Mesenchymal stem cell (in vitro differentiated cells and primary cell): ENCODE measurements at regions not wholly inside any gene's neighbourhood (a gene's known extent, or its start where the extent isn't known, plus 50 kb on each side); places are given as distances from the start of the nearest gene placed in this dataset.
"Not testable (repeated sequence)": the region's sequence is repeated elsewhere in the genome, so short reads cannot be mapped to it uniquely, and the experiment has no call there.

ENCODE experiments used
- DNase-seq: peaks from one replicate; pipeline ENCODE4 v3.0.0-alpha.2; 2013
- H2AFZ ChIP-seq: one replicate; pipeline ENCODE4 v1.6.1; 2013; ENCODE audit warnings: low read depth, mild to moderate bottlenecking, control low read depth, inconsistent platforms, low read length, moderate library complexity
- H2AK5ac ChIP-seq: 2 replicates; pipeline ENCODE4 v1.6.1; 2013; ENCODE audit warnings: low read length, moderate library complexity, mild to moderate bottlenecking, inconsistent platforms; ENCODE audit not compliant: severe bottlenecking
- H2BK120ac ChIP-seq: one replicate; pipeline ENCODE4 v1.6.1; 2013; ENCODE audit warnings: low read depth, mild to moderate bottlenecking, inconsistent platforms, low read length, moderate library complexity
- H2BK12ac ChIP-seq, 2 experiments: one replicate each; pipeline ENCODE4 v1.6.1; 2013; ENCODE audit warnings: inconsistent platforms in 2 of 2, low read length in 2 of 2, mild to moderate bottlenecking in 2 of 2, moderate library complexity in 2 of 2, control low read depth in 1 of 2
- H2BK15ac ChIP-seq: one replicate; pipeline ENCODE4 v1.6.1; 2013; ENCODE audit warnings: mild to moderate bottlenecking, low read depth, inconsistent platforms; ENCODE audit not compliant: poor library complexity, severe bottlenecking
- H2BK5ac ChIP-seq: 2 replicates; pipeline ENCODE4 v1.6.1; 2013; ENCODE audit warnings: low read depth, mild to moderate bottlenecking, low read length, control low read depth, inconsistent platforms; ENCODE audit not compliant: poor library complexity, severe bottlenecking
- H3K14ac ChIP-seq, 2 experiments: one replicate each; pipeline ENCODE4 v1.6.1; 2013; ENCODE audit warnings: inconsistent platforms in 2 of 2, low read length in 2 of 2, control low read depth in 1 of 2, mild to moderate bottlenecking in 1 of 2, moderate library complexity in 1 of 2
- H3K18ac ChIP-seq, 2 experiments: one replicate each; pipeline ENCODE4 v1.6.1; 2013; ENCODE audit warnings: inconsistent platforms in 2 of 2, low read length in 2 of 2, control low read depth in 1 of 2, low read depth in 1 of 2, mild to moderate bottlenecking in 1 of 2
- H3K23ac ChIP-seq, 2 experiments: one replicate each; pipeline ENCODE4 v1.6.1; 2013; ENCODE audit warnings: inconsistent platforms in 2 of 2, low read length in 2 of 2, mild to moderate bottlenecking in 2 of 2, moderate library complexity in 2 of 2, control low read depth in 1 of 2
- H3K27ac ChIP-seq: 2 replicates; pipeline ENCODE4 v1.5.1; 2013; ENCODE audit warnings: mild to moderate bottlenecking, moderate library complexity, low read length, control low read depth, inconsistent platforms; ENCODE audit not compliant: poor library complexity, severe bottlenecking
- H3K27me3 ChIP-seq, 2 experiments: 2 replicates each; pipeline versions ENCODE4 v1.6.1 to v1.7.0; 2013; ENCODE audit warnings: low read length in 2 of 2, mild to moderate bottlenecking in 2 of 2, moderate library complexity in 2 of 2, control low read depth in 1 of 2, inconsistent platforms in 1 of 2; ENCODE audit not compliant: control insufficient read depth in 1 of 2, insufficient read depth in 1 of 2
- H3K36me3 ChIP-seq, 2 experiments: 2 replicates each; pipeline versions ENCODE4 v1.6.1 to v1.7.0; 2013; ENCODE audit warnings: low read length in 2 of 2, control low read depth in 1 of 2, inconsistent platforms in 1 of 2, low read depth in 1 of 2, mild to moderate bottlenecking in 1 of 2; ENCODE audit not compliant: insufficient read depth in 2 of 2, control insufficient read depth in 1 of 2
- H3K4ac ChIP-seq, 2 experiments: one replicate each; pipeline ENCODE4 v1.6.1; 2013; ENCODE audit warnings: inconsistent platforms in 2 of 2, low read length in 2 of 2, mild to moderate bottlenecking in 2 of 2, moderate library complexity in 2 of 2, control low read depth in 1 of 2, low read depth in 1 of 2
- H3K4me1 ChIP-seq: 2 replicates; pipeline ENCODE4 v1.6.1; 2013; ENCODE audit warnings: low read depth, low read length, control low read depth; ENCODE audit not compliant: control insufficient read depth, insufficient read depth
- H3K4me2 ChIP-seq: 2 replicates; pipeline ENCODE4 v1.6.1; 2013; ENCODE audit warnings: low read length, mild to moderate bottlenecking, inconsistent platforms; ENCODE audit not compliant: poor library complexity, severe bottlenecking
- H3K4me3 ChIP-seq, 2 experiments: 2 replicates each; pipeline versions ENCODE4 v1.5.1 to v1.7.0; 2013; ENCODE audit warnings: low read length in 2 of 2, mild to moderate bottlenecking in 2 of 2, control low read depth in 1 of 2, low read depth in 1 of 2; ENCODE audit not compliant: insufficient read depth in 1 of 2
- H3K79me1 ChIP-seq: replicated peaks from 2 replicates; pipeline ENCODE4 v1.6.1; 2013; ENCODE audit warnings: mild to moderate bottlenecking, control low read depth, low read length, inconsistent platforms; ENCODE audit not compliant: poor library complexity, severe bottlenecking
- H3K9ac ChIP-seq: 2 replicates; pipeline ENCODE4 v1.7.0; 2013; ENCODE audit warnings: mild to moderate bottlenecking, low read length, moderate library complexity
- H3K9me3 ChIP-seq: 2 replicates; pipeline ENCODE4 v1.7.0; 2013; ENCODE audit warnings: mild to moderate bottlenecking, low read length; ENCODE audit not compliant: control insufficient read depth
- H4K8ac ChIP-seq: one replicate; pipeline ENCODE4 v1.6.1; 2013; ENCODE audit warnings: inconsistent platforms, mild to moderate bottlenecking, low read length, moderate library complexity
- H4K91ac ChIP-seq: one replicate; pipeline ENCODE4 v1.6.1; 2013; ENCODE audit warnings: mild to moderate bottlenecking, low read length, inconsistent platforms
- WGBS: methylation state at CpG from one replicate; pipeline ENCODE4 v1.1.7; 2013; ENCODE audit warnings: mixed read lengths; 5-methylcytosine and 5-hydroxymethylcytosine counted together

GRCh38 chr6:137678451-137678850 lies 184.3 kb upstream of the OLIG3 start:
- no peak overlapping the region for H3K14ac ChIP-seq
- no peak overlapping the region for H2BK12ac ChIP-seq
- H3K27me3 ChIP-seq, result no peaks in the 10 kb centered on the region
- no peak overlapping the region for H4K91ac ChIP-seq
- no peak overlapping the region for H3K9ac ChIP-seq
- no peaks in the 10 kb centered on the region for H3K4me1 ChIP-seq
- H2BK15ac ChIP-seq, result no peak overlapping the region
- no peak overlapping the region for H3K4ac ChIP-seq
- H2BK5ac ChIP-seq, result no peak overlapping the region
- H3K4me2 ChIP-seq, result no peak overlapping the region
- H4K8ac ChIP-seq, result no peak overlapping the region
- H3K27ac ChIP-seq, result no peak overlapping the region
- no peaks in the 10 kb centered on the region for H3K9me3 ChIP-seq
- H2AK5ac ChIP-seq, result no peak overlapping the region
- no peak overlapping the region for H3K18ac ChIP-seq
- H2AFZ ChIP-seq, result no peak overlapping the region
- H3K23ac ChIP-seq, result no peak overlapping the region
- no peak for DNase-seq
- no peak overlapping the region for H3K4me3 ChIP-seq
- WGBS, result 95% methylated on average over 2 of the region's 2 CpGs
- H3K79me1 ChIP-seq, result no peaks in the 10 kb centered on the region
- no peaks in the 10 kb centered on the region for H3K36me3 ChIP-seq
- H2BK120ac ChIP-seq, result no peak overlapping the region

- Histone ChIP-seq H2BK120ac (no peak overlapping the region), H3K23ac (no peak overlapping the region), H2AK5ac (no peak overlapping the region), H3K14ac (no peak overlapping the region), H3K18ac (no peak overlapping the region), H3K4me2 (no peak overlapping the region), H3K4me1 (no peaks in the 10 kb centered on the region), H2AFZ (no peak overlapping the region), H3K9ac (no peak overlapping the region), H3K4me3 (no peak overlapping the region), H3K27ac (no peak overlapping the region), H4K91ac (no peak overlapping the region), H3K27me3 (no peaks in the 10 kb centered on the region), H2BK5ac (no peak overlapping the region), H3K79me1 (no peaks in the 10 kb centered on the region), H3K36me3 (no peaks in the 10 kb centered on the region), H2BK15ac (no peak overlapping the region), H3K9me3 (no peaks in the 10 kb centered on the region), H3K4ac (no peak overlapping the region), H4K8ac (no peak overlapping the region), H2BK12ac (no peak overlapping the region)
- WGBS, result 58% methylated on average over 2 of the region's 4 CpGs
- DNase-seq, result peak; percentile 52
These were observed 186.2 kb upstream of the TNFAIP3 start for GRCh38 chr6:137680705-137681346.

- Histone ChIP-seq H3K14ac (no peak overlapping the region), H2BK5ac (no peak overlapping the region), H3K27me3 (no peaks in the 10 kb centered on the region), H3K9me3 (no peaks in the 10 kb centered on the region), H3K36me3 (no peaks in the 10 kb centered on the region), H2AFZ (no peak overlapping the region), H3K4ac (no peak overlapping the region), H2BK12ac (no peak overlapping the region), H3K4me3 (no peak overlapping the region), H3K4me1 (no peaks in the 10 kb centered on the region), H3K9ac (no peak overlapping the region), H3K23ac (no peak overlapping the region), H3K27ac (no peak overlapping the region), H2AK5ac (no peak overlapping the region), H4K8ac (no peak overlapping the region), H2BK120ac (no peak overlapping the region), H3K18ac (no peak overlapping the region), H2BK15ac (no peak overlapping the region), H3K4me2 (no peak overlapping the region), H4K91ac (no peak overlapping the region), H3K79me1 (no peaks in the 10 kb centered on the region)
- WGBS, result 87% methylated on average over 3 of the region's 4 CpGs
- no peak for DNase-seq
These were observed 185.5 kb upstream of the TNFAIP3 start for GRCh38 chr6:137681445-137682009.

- H3K14ac ChIP-seq, H3K4ac ChIP-seq, H3K36me3 ChIP-seq, H2BK120ac ChIP-seq, H3K9me3 ChIP-seq, H3K79me1 ChIP-seq, H2BK12ac ChIP-seq, H4K91ac ChIP-seq, H4K8ac ChIP-seq, H3K4me3 ChIP-seq, H2BK15ac ChIP-seq, H3K9ac ChIP-seq, DNase-seq, H3K4me2 ChIP-seq, H3K18ac ChIP-seq, H2BK5ac ChIP-seq, H2AK5ac ChIP-seq, H3K27me3 ChIP-seq, H2AFZ ChIP-seq, H3K27ac ChIP-seq, H3K4me1 ChIP-seq, H3K23ac ChIP-seq: not testable (repeated sequence)
- 100% methylated on average over 1 of the region's 5 CpGs for WGBS
These were observed 184.4 kb upstream of the TNFAIP3 start for GRCh38 chr6:137682658-137683057.
